Stomach (tissue), 8 donors: ENCODE measurements at regions not wholly inside any gene's neighbourhood (a gene's known extent, or its start where the extent isn't known, plus 50 kb on each side); places are given as distances from the start of the nearest gene placed in this dataset.
A peak's percentile ranks its signal among the peaks of the same experiment; 100 is the strongest.

Experiments
- DNase-seq, 2 donors: peaks; one replicate each; pipeline versions ENCODE4 v3.0.0 to v3.0.0-alpha.2; 2013 to 2019
- H3K27ac ChIP-seq, 5 donors: fragments of 200-600 bp in 4 of 5; sonication (generic) in 4 of 5; one replicate each; pipeline ENCODE4 v1.5.1; 2013 to 2019; ENCODE audit warnings: mild to moderate bottlenecking in 1 of 5, moderate library complexity in 1 of 5
- H3K27me3 ChIP-seq, 3 donors: fragments of 200-600 bp; sonication (generic); one replicate each; pipeline ENCODE4 v1.5.1; 2017 to 2019; ENCODE audit warnings: mixed run types in 1 of 3
- H3K36me3 ChIP-seq, 4 donors: fragments of 200-600 bp; sonication (generic); 1 replicate in 3 of 4; 2 replicates in 1 of 4; pipeline ENCODE4 v1.5.1; 2016 to 2019
- H3K4me1 ChIP-seq, 4 donors: fragments of 200-600 bp; sonication (generic); one replicate each; pipeline ENCODE4 v1.5.1; 2016 to 2019
- H3K4me3 ChIP-seq, 4 donors: fragments of 200-600 bp; sonication (generic) in 3 of 4; one replicate each; pipeline ENCODE4 v1.5.1; 2016 to 2019; ENCODE audit warnings: mild to moderate bottlenecking in 1 of 4
- H3K9me3 ChIP-seq, 4 donors: fragments of 200-600 bp; sonication (generic); one replicate each; pipeline ENCODE4 v1.5.1; 2016 to 2019
- CTCF ChIP-seq, 7 experiments: fragments of 450-650 bp in 4 of 7; fragments of 200-600 bp in 3 of 7; sonication (generic) in 3 of 7; IDR thresholded peaks; one replicate each; pipeline ENCODE4 v1.5.1; 2016 to 2019; ENCODE audit warnings: antibody characterized with exemption in 7 of 7, control low read depth in 2 of 7, mild to moderate bottlenecking in 1 of 7
- EP300 ChIP-seq: sonication (generic); formaldehyde crosslinking; IDR thresholded peaks from one replicate; pipeline ENCODE4 v1.6.1; 2017; ENCODE audit warnings: antibody characterized with exemption
- POLR2A ChIP-seq, 4 donors: fragments of 450-650 bp; IDR thresholded peaks; one replicate each; pipeline ENCODE4 v1.6.1; 2016; ENCODE audit warnings: antibody characterized with exemption in 4 of 4, control low read depth in 2 of 4, mild to moderate bottlenecking in 1 of 4, moderate library complexity in 1 of 4
- POLR2AphosphoS5 ChIP-seq, 3 donors: sonication (generic); formaldehyde crosslinking; IDR thresholded peaks; one replicate each; pipeline ENCODE4 v1.6.1; 2016; ENCODE audit warnings: antibody characterized with exemption in 3 of 3
- WGBS, 5 donors: extraction: QIAGEN DNeasy Blood & Tissue Kit in 3 of 5; methylation state at CpG; one replicate each; pipeline versions ENCODE4 v1.1.5 to v1.1.7; 2013 to 2018; 5-methylcytosine and 5-hydroxymethylcytosine counted together
- intact Hi-C: fragments of 100-400 bp; cut with DNase I; formaldehyde crosslinking; loops from one replicate; pipeline ENCODE4 v1.15.1; 2023; ENCODE audit warnings: low total_unique reads
- donor health status: healthy with polysubstance abuse.
- donor health status: Bipolar disorder and iron deficiency.
- donor health status: healthy.

- Histone ChIP-seq H3K27ac (no peak overlapping the region), H3K36me3 (no peaks in the 10 kb centered on the region), H3K27me3 (no peaks in the 10 kb centered on the region), H3K4me1 (no peaks in the 10 kb centered on the region), H3K9me3 (no peaks in the 10 kb centered on the region), H3K4me3 (no peak overlapping the region)
- intact Hi-C loops: no loop called here
- WGBS, 5 donors: 65 to 85% (median 79%) methylated on average over 2 of the region's 2 CpGs
- no peak for DNase-seq
- TF ChIP-seq EP300 (no peak), CTCF (IDR thresholded peaks at IDR 0.05) (no peak), POLR2A (IDR thresholded peaks at IDR 0.05) (no peak), POLR2AphosphoS5 (IDR thresholded peaks at IDR 0.05) (no peak)
Observed at GRCh38 chr15:69895202-69895601, 202.5 kb downstream of the TLE3 start.

DNA sequence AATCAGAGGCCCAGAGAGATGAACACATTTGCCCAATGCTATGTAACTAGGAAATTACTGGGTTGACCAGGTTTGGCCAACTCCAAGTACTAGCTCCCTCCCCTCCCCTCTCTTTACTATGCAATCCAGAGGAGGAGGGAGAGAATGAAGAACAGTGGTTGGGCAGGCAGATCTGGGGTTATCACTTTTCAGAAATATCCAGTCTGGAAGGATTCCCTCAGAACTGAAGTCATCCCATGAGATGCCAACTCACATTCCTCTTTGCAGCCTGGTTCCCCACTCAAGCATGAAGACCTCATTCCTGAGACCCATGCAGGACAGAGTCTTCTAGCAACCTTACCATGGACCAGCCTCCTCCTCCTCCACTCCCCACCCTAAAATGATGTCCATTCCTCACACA lies 201.1 kb downstream of the TLE3 start:
- H3K9me3 ChIP-seq: no peaks in the 10 kb centered on the region
- peak in 1 of 2 donors; percentile 29 for DNase-seq
- H3K27ac ChIP-seq: no peak overlapping the region
- intact Hi-C loops: no loop called here
- peaks cover 0 to 5% (median 0%) of the 10 kb centered on the region in 3 donors for H3K27me3 ChIP-seq
- no peak overlapping the region for H3K4me3 ChIP-seq
- H3K36me3 ChIP-seq: no peaks in the 10 kb centered on the region
- no peak for TF ChIP-seq POLR2AphosphoS5 (IDR thresholded peaks at IDR 0.05)
- TF ChIP-seq CTCF (IDR thresholded peaks at IDR 0.05): no peak
- no peak for TF ChIP-seq EP300
- no peak for TF ChIP-seq POLR2A (IDR thresholded peaks at IDR 0.05)
- H3K4me1 ChIP-seq: no peaks in the 10 kb centered on the region

GRCh38 chr15:69897061-69897460 lies 200.7 kb downstream of the TLE3 start:
- Histone ChIP-seq H3K36me3 (no peaks in the 10 kb centered on the region), H3K27me3 (peaks cover 0 to 5% (median 0%) of the 10 kb centered on the region in 3 donors), H3K9me3 (no peaks in the 10 kb centered on the region), H3K4me1 (no peaks in the 10 kb centered on the region), H3K4me3 (no peak overlapping the region), H3K27ac (no peak overlapping the region)
- TF ChIP-seq POLR2A (IDR thresholded peaks at IDR 0.05) (no peak), CTCF (IDR thresholded peaks at IDR 0.05) (no peak), EP300 (no peak), POLR2AphosphoS5 (IDR thresholded peaks at IDR 0.05) (no peak)
- peak in 1 of 2 donors; percentile 69 for DNase-seq
- intact Hi-C loops: no loop called here
- WGBS, 5 donors: 79 to 95% (median 89%) methylated on average over 4 of the region's 4 CpGs

- TF ChIP-seq EP300: no peak
- TF ChIP-seq CTCF (IDR thresholded peaks at IDR 0.05): no peak
- no peak for TF ChIP-seq POLR2A (IDR thresholded peaks at IDR 0.05)
- no peak for TF ChIP-seq POLR2AphosphoS5 (IDR thresholded peaks at IDR 0.05)
- Histone ChIP-seq H3K27me3 (peaks cover 0 to 5% (median 0%) of the 10 kb centered on the region in 3 donors), H3K27ac (no peak overlapping the region), H3K4me1 (no peaks in the 10 kb centered on the region), H3K36me3 (no peaks in the 10 kb centered on the region), H3K9me3 (no peaks in the 10 kb centered on the region), H3K4me3 (no peak overlapping the region)
- WGBS, 5 donors: 74 to 87% (median 83%) methylated on average over 9 of the region's 9 CpGs
- no peak for DNase-seq
- intact Hi-C loops: no loop called here
Observed at GRCh38 chr15:69897471-69898237, 200.1 kb downstream of the TLE3 start.
